NT2/D1 (cell line): ENCODE measurements at regions not wholly inside any gene's neighbourhood (a gene's known extent, or its start where the extent isn't known, plus 50 kb on each side); places are given as distances from the start of the nearest gene placed in this dataset.

Source experiments
- DNase-seq: peaks from one replicate; pipeline ENCODE4 v3.0.0-alpha.2; 2011; ENCODE audit warnings: low read depth, low spot score
- H3K27me3 ChIP-seq: 2 replicates; pipeline ENCODE4 v1.6.0; 2011; ENCODE audit warnings: mild to moderate bottlenecking; ENCODE audit not compliant: insufficient read length, insufficient read depth
- H3K36me3 ChIP-seq: 2 replicates; pipeline ENCODE4 v1.6.1; 2011; ENCODE audit warnings: mild to moderate bottlenecking, low read length, mixed read lengths; ENCODE audit not compliant: insufficient read depth, insufficient read length
- H3K4me1 ChIP-seq: 2 replicates; pipeline ENCODE4 v1.5.1; 2011; ENCODE audit not compliant: insufficient read depth, insufficient read length
- H3K4me3 ChIP-seq: 2 replicates; pipeline ENCODE4 v1.5.1; 2011; ENCODE audit warnings: low read depth; ENCODE audit not compliant: insufficient read length
- H3K9ac ChIP-seq: 2 replicates; pipeline ENCODE4 v1.6.0; 2011; ENCODE audit warnings: low read depth; ENCODE audit not compliant: insufficient read length
- H3K9me3 ChIP-seq: 2 replicates; pipeline ENCODE4 v1.5.1; 2011; ENCODE audit warnings: mild to moderate bottlenecking, low read length; ENCODE audit not compliant: insufficient read depth
- SUZ12 ChIP-seq: IDR thresholded peaks from 2 replicates; pipeline ENCODE4 v1.6.1; 2011; ENCODE audit not compliant: insufficient read length, insufficient read depth; ENCODE audit errors: extremely low read depth
- YY1 ChIP-seq: IDR thresholded peaks from 2 replicates; pipeline ENCODE4 v1.6.1; 2011; ENCODE audit not compliant: insufficient read length, insufficient read depth
- ZNF274 ChIP-seq: IDR thresholded peaks from 2 replicates; pipeline ENCODE4 v1.6.1; 2011; ENCODE audit warnings: mild to moderate bottlenecking, low read depth, low read length

DNA sequence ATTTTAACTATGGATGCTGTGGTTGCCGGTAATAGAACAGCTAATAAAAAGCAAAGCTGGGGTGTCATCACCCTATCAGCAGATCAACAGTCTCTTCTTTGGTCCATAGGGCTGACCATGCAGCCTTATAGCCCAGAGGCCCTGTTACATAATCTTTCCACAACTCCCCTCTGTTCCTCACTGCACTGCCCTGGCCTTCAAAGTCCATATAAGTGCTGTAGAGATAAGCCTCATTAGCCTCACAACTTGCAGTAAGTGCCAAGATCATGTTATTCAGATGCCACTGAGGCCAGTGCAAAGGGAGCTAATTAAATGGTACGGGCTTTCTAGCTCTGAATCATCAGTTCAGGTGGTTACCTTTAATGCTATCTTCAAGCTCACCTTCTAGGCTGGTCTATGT lies 89.7 kb upstream of the CXCR4 start:
- no peak for DNase-seq
- H3K9ac ChIP-seq = no peak overlapping the region
- TF ChIP-seq ZNF274 (no peak), YY1 (no peak), SUZ12 (no peak)
- H3K36me3 ChIP-seq = no peaks in the 10 kb centered on the region
- no peaks in the 10 kb centered on the region for H3K4me1 ChIP-seq
- no peak overlapping the region for H3K4me3 ChIP-seq
- H3K9me3 ChIP-seq = peaks cover 14% of the 10 kb centered on the region; the same call in 1 of the 2 replicates
- no peaks in the 10 kb centered on the region for H3K27me3 ChIP-seq

DNA sequence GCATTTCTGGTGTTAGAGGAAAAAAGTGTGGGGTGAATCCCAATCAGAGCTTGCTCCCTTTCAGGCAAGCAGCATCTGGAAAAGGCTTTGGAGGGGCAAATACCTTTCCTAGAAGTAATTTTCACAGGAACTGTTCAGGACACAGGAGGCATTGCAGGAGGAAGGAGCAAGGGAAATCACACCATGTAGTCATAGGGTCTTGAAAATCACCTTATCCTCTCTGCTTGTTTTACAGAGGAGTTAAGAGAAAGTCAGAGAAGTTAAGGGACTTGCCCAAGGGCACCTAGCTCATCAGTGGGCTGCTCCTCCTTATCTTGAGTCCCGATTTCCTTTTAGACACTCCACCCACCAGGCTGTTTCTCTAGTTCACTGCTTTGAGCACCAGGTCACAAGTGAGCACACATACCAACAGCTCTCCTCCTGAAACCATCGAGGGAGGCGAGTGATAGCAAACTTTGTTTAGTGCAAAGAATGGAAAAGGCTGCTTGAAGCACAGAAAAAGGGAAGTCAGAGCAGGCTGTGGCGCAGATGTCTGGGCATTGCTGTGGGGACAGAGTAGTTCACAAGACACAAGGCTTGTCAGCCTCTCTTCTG lies 89.2 kb upstream of the CXCR4 start:
- no peak for DNase-seq
- TF ChIP-seq YY1 (no peak), ZNF274 (no peak), SUZ12 (no peak)
- H3K9ac ChIP-seq = no peak overlapping the region
- no peaks in the 10 kb centered on the region for H3K4me1 ChIP-seq
- H3K4me3 ChIP-seq = no peak overlapping the region
- H3K27me3 ChIP-seq = no peaks in the 10 kb centered on the region
- no peaks in the 10 kb centered on the region for H3K36me3 ChIP-seq
- H3K9me3 ChIP-seq = peaks cover 15% of the 10 kb centered on the region; the same call in 1 of the 2 replicates

DNA sequence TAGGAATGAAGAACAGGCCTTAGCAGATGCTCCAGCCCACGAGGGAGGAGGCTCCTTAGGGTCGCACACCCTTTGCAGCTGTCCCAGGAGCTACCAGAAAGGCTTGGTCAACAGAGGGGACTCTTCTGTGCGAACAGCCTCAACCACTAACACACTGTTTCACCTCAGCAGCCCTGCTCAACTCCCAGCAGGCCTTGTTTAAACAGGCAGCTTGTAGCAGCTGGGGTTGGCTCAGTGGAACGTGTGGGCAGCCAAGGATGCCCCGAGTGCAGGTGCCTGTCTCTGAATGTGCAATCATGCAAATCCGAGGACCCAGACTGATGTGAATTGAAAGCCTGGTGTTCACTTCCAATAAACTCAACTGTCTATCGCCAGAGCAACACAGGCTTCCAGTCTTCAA lies 88.7 kb upstream of the CXCR4 start:
- no peak for DNase-seq
- Histone ChIP-seq H3K4me1 (no peaks in the 10 kb centered on the region), H3K9me3 (peaks cover 19% of the 10 kb centered on the region; the same call in 1 of the 2 replicates), H3K36me3 (no peaks in the 10 kb centered on the region), H3K4me3 (no peak overlapping the region), H3K27me3 (no peaks in the 10 kb centered on the region), H3K9ac (no peak overlapping the region)
- TF ChIP-seq SUZ12 (no peak), ZNF274 (no peak), YY1 (no peak)

DNA sequence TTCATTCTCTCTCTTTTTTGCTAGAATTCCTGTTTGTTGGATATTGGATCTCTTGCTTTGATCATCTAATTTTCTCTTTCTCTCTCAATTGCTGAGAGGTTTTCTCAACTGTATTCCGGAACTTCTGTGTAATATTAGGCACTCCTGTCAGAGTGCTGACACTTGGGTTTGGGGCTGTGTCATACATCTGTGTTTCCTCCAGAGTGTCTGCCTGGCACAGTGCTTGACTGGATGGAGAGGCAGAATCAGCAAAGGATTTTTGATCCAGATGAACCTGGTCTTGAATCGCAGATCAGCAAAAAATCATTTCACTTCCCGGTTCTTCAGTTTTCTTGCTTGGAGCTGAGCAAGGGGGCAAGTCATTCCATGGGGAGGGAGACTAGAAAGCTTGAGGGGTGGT lies 87.7 kb upstream of the CXCR4 start:
- Histone ChIP-seq H3K4me3 (no peak overlapping the region), H3K4me1 (no peaks in the 10 kb centered on the region), H3K36me3 (no peaks in the 10 kb centered on the region), H3K9ac (no peak overlapping the region), H3K27me3 (no peaks in the 10 kb centered on the region), H3K9me3 (peaks cover 16% of the 10 kb centered on the region; the same call in 1 of the 2 replicates)
- no peak for TF ChIP-seq ZNF274
- no peak for DNase-seq

DNA sequence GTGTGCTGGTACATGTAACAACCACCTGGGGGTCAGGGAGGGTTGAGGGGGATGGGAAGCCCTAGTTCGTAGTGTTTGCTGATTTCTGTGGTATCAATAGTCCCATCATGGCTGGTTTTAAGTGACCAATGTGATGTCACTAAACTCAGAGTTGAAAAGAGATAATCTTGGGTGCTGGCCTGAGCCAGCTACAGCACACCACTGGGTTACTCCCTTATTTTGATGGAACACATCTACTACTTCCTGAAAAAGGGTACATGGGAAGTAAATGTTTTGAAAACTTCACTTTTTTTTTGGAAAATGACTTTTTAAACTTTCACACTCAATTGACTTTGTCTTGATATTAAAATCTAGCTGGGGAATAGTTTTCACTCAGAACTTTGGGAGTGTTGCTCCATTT lies 87.0 kb upstream of the CXCR4 start:
- no peaks in the 10 kb centered on the region for H3K4me1 ChIP-seq
- TF ChIP-seq YY1 (no peak), SUZ12 (no peak), ZNF274 (no peak)
- H3K27me3 ChIP-seq = no peaks in the 10 kb centered on the region
- no peak overlapping the region for H3K9ac ChIP-seq
- no peak overlapping the region for H3K4me3 ChIP-seq
- no peaks in the 10 kb centered on the region for H3K36me3 ChIP-seq
- peaks cover 9% of the 10 kb centered on the region; the same call in 1 of the 2 replicates for H3K9me3 ChIP-seq
- DNase-seq = no peak

DNA sequence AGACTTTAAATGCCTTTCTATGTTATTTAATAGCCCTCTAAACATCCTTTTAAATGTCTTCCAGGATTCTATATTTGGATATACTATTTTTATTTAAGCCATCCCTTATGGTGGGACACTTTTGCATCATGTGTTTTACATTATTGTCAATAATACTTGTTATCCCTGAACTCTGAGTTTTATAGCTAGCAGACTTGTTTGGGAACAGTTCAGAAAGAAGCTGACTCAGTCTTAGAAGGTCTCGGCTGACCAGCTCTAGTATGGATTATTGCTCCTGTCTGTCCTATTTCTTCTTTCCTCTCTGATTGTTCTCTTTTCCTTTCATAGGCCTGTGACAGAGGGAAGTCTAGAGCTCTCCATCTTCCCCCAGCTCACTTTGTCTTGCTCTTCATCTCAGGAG lies 77.3 kb upstream of the CXCR4 start:
- DNase-seq = no peak
- no peaks in the 10 kb centered on the region for H3K36me3 ChIP-seq
- no peak for TF ChIP-seq YY1
- no peak for TF ChIP-seq ZNF274
- no peak for TF ChIP-seq SUZ12
- H3K4me1 ChIP-seq = no peaks in the 10 kb centered on the region
- no peaks in the 10 kb centered on the region for H3K9me3 ChIP-seq
- H3K27me3 ChIP-seq = no peaks in the 10 kb centered on the region
- H3K4me3 ChIP-seq = no peak overlapping the region
- no peak overlapping the region for H3K9ac ChIP-seq

DNA sequence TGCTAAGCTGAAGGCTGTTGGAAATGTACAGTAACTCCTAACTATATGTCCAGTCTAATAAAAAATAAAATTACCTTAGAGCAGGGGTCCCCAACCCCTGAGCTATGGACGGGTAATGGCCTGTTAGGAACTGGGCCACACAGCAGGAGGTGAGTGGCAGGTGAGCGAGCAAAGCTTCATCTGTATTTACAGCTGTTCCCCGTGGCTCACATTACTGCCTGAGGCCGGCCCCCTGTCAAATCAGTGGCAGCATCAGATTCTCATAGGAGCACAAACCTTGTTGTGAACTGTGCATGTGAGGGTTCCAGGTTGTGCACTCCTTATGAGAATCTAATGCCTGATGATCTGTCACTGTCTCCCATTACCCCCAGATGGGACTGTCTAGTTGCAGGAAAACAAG lies 73.1 kb upstream of the CXCR4 start:
- Histone ChIP-seq H3K27me3 (no peaks in the 10 kb centered on the region), H3K4me1 (peaks cover 4% of the 10 kb centered on the region), H3K36me3 (no peaks in the 10 kb centered on the region), H3K9ac (no peak overlapping the region), H3K4me3 (no peak overlapping the region), H3K9me3 (no peaks in the 10 kb centered on the region)
- no peak for TF ChIP-seq YY1
- TF ChIP-seq SUZ12 = no peak
- no peak for TF ChIP-seq ZNF274
- no peak for DNase-seq

DNA sequence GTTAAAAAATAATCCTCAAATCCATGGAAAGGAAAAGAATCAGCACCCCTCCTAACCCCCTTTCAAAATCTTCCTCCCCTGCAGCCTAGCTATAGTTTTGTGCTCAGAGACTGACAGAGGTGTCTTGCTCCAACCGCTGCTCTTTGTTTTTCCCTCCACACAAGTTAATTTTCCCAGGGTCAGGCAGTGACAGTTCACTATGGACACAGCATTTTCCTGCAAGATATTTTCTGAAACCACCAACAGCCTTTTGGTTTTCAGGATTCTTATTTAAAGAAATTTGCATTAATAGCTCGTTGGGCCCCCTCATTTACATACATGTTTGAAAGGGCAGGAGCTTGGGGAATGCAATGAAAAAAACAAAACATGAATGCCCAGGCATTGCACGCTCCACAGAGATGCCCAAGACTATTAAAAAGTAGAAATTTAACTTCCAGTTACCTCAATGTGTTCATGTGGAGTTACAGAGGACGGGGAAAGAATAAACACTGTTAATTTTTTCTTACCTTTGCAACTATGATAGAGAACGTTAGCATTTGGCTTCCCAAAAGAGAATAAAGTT lies 71.4 kb upstream of the CXCR4 start:
- no peak overlapping the region for H3K4me3 ChIP-seq
- H3K27me3 ChIP-seq = no peaks in the 10 kb centered on the region
- H3K9ac ChIP-seq = no peak overlapping the region
- no peak for TF ChIP-seq SUZ12
- TF ChIP-seq ZNF274 = no peak
- TF ChIP-seq YY1 = no peak
- DNase-seq = no peak
- no peaks in the 10 kb centered on the region for H3K36me3 ChIP-seq
- no peaks in the 10 kb centered on the region for H3K9me3 ChIP-seq
- H3K4me1 ChIP-seq = peaks cover 6% of the 10 kb centered on the region
